CD14-positive monocyte (primary cell): ENCODE measurements at regions not wholly inside any gene's neighbourhood (a gene's known extent, or its start where the extent isn't known, plus 50 kb on each side); places are given as distances from the start of the nearest gene placed in this dataset.
A peak's percentile ranks its signal among the peaks of the same experiment; 100 is the strongest.

Experiments
- DNase-seq, 3 donors: peaks; one replicate each; pipeline ENCODE4 v3.0.0-alpha.2; 2011 to 2022
- H2AFZ ChIP-seq: 2 replicates; pipeline ENCODE4 v1.6.0; 2012; ENCODE audit warnings: mild to moderate bottlenecking, low read depth, low read length, inconsistent platforms; ENCODE audit not compliant: insufficient read depth, poor library complexity, severe bottlenecking
- H3K27ac ChIP-seq, 2 donors: 1 replicate in 1 of 2; 2 replicates in 1 of 2; pipeline ENCODE4 v1.5.1; 2012 to 2013; ENCODE audit warnings: low read length in 2 of 2, control low read depth in 1 of 2, inconsistent platforms in 1 of 2, low read depth in 1 of 2, mild to moderate bottlenecking in 1 of 2
- H3K27me3 ChIP-seq, 2 donors: one replicate each; pipeline versions ENCODE4 v1.6.0 to v1.6.1; 2011 to 2013; ENCODE audit warnings: low read length in 2 of 2; ENCODE audit not compliant: control insufficient read depth in 2 of 2, insufficient read depth in 2 of 2
- H3K36me3 ChIP-seq, 2 donors: replicated peaks in 1 of 2; 1 replicate in 1 of 2; 2 replicates in 1 of 2; pipeline versions ENCODE4 v1.5.1 to v1.6.1; 2012 to 2013; ENCODE audit warnings: low read length in 2 of 2, control low read depth in 1 of 2, inconsistent platforms in 1 of 2, mild to moderate bottlenecking in 1 of 2; ENCODE audit not compliant: insufficient read depth in 2 of 2, control insufficient read depth in 1 of 2
- H3K4me1 ChIP-seq, 2 donors: 1 replicate in 1 of 2; 2 replicates in 1 of 2; pipeline versions ENCODE4 v1.5.1 to v1.6.1; 2012 to 2013; ENCODE audit warnings: low read length in 2 of 2, control low read depth in 1 of 2, inconsistent platforms in 1 of 2, mild to moderate bottlenecking in 1 of 2, moderate library complexity in 1 of 2; ENCODE audit not compliant: insufficient read depth in 2 of 2, control insufficient read depth in 1 of 2
- H3K4me2 ChIP-seq: replicated peaks from 2 replicates; pipeline ENCODE3; 2012; ENCODE audit warnings: low read length, moderate library complexity, mild to moderate bottlenecking; ENCODE audit not compliant: poor library complexity, severe bottlenecking; ENCODE audit errors: extremely low read depth
- H3K4me3 ChIP-seq, 3 experiments: fragments of 200-600 bp in 1 of 3; sonication (generic) in 1 of 3; replicated peaks in 1 of 3; 1 replicate in 2 of 3; 2 replicates in 1 of 3; pipeline ENCODE4 v1.5.1; 2011 to 2013; ENCODE audit warnings: low read length in 3 of 3, mild to moderate bottlenecking in 3 of 3, control low read depth in 2 of 3, low read depth in 2 of 3, inconsistent platforms in 1 of 3, moderate library complexity in 1 of 3
- H3K79me2 ChIP-seq: 2 replicates; pipeline ENCODE4 v1.6.0; 2012; ENCODE audit warnings: mild to moderate bottlenecking, control low read depth, inconsistent platforms, low read length, moderate library complexity; ENCODE audit not compliant: insufficient read depth
- H3K9ac ChIP-seq: 2 replicates; pipeline ENCODE4 v1.6.0; 2017; ENCODE audit warnings: low read length, mild to moderate bottlenecking; ENCODE audit not compliant: insufficient read depth, poor library complexity, severe bottlenecking
- H3K9me3 ChIP-seq, 2 donors: replicated peaks in 1 of 2; 1 replicate in 1 of 2; 2 replicates in 1 of 2; pipeline versions ENCODE4 v1.5.1 to v1.6.1; 2012 to 2013; ENCODE audit warnings: low read length in 2 of 2, control low read depth in 1 of 2; ENCODE audit not compliant: control insufficient read depth in 1 of 2, insufficient read depth in 1 of 2
- H4K20me1 ChIP-seq: 2 replicates; pipeline ENCODE4 v1.6.0; 2012; ENCODE audit warnings: mild to moderate bottlenecking, low read length, control low read depth, moderate library complexity; ENCODE audit not compliant: insufficient read depth
- H3K27ac Mint-ChIP-seq, 7 donors: one replicate each; pipeline ENCODE4 v1.8.0; 2020; ENCODE audit warnings: mild to moderate bottlenecking in 7 of 7, mixed read lengths in 7 of 7, moderate library complexity in 6 of 7, inconsistent platforms in 2 of 7
- H3K27me3 Mint-ChIP-seq, 3 donors: one replicate each; pipeline ENCODE4 v1.8.0; 2021 to 2022; ENCODE audit warnings: low read depth in 3 of 3, mild to moderate bottlenecking in 3 of 3, mixed read lengths in 3 of 3, moderate library complexity in 3 of 3, inconsistent platforms in 1 of 3
- H3K36me3 Mint-ChIP-seq, 2 donors: one replicate each; pipeline ENCODE4 v1.8.0; 2020; ENCODE audit warnings: mixed read lengths in 2 of 2, inconsistent platforms in 1 of 2, mild to moderate bottlenecking in 1 of 2
- H3K4me1 Mint-ChIP-seq: one replicate; pipeline ENCODE4 v1.8.0; 2020; ENCODE audit warnings: mild to moderate bottlenecking, mixed read lengths
- H3K4me3 Mint-ChIP-seq, 2 donors: one replicate each; pipeline ENCODE4 v1.8.0; 2020; ENCODE audit warnings: mild to moderate bottlenecking in 2 of 2, mixed read lengths in 2 of 2, moderate library complexity in 1 of 2
- H3K9me3 Mint-ChIP-seq, 7 donors: one replicate each; pipeline ENCODE4 v1.8.0; 2020 to 2022; ENCODE audit warnings: mixed read lengths in 7 of 7, mild to moderate bottlenecking in 6 of 7, moderate library complexity in 6 of 7, inconsistent platforms in 2 of 7
- WGBS: methylation state at CpG from one replicate; pipeline ENCODE4 v1.1.5; 2013; ENCODE audit warnings: missing lambda C conversion rate; ENCODE audit not compliant: insufficient coverage; 5-methylcytosine and 5-hydroxymethylcytosine counted together
- intact Hi-C, 2 donors: fragments of 100-400 bp; cut with micrococcal nuclease; formaldehyde crosslinking; loops; one replicate each; pipeline versions ENCODE4 v1.15.0 to v1.15.1; 2023
- TF ChIP-seq, protein P1 (sequence below): fragments of 200-600 bp; IDR thresholded peaks from one replicate; pipeline ENCODE4 v1.8.0; 2022; ENCODE audit warnings: antibody characterized with exemption, mild to moderate bottlenecking

DNA sequence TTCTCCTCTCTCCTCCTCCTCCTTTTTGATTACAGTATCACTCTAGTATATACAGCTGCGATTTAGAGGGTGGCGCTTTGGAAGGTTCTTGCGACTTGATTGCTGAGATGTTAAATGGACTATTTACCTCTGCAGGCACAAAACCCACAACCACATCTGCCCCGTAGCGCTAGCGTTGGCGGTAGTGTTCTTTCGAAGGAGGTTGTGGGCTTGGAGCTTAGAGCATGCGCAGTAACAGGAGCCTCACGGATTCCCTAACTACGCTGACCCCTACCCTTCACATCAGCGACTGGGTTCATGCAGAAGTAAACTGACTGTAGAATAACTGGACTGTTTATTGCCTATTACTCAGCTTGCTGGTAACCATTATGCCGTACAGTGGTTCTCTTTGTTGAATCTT lies 58.0 kb downstream of the CGGBP1 start:
- no CpG with 5 or more reads among the region's 13 CpGs for WGBS
- Histone ChIP-seq H4K20me1 (no peaks in the 10 kb centered on the region), H3K79me2 (no peaks in the 10 kb centered on the region), H3K4me2 (peak overlapping the region; percentile 54), H3K9me3 (no peaks in the 10 kb centered on the region), H3K9ac (no peak overlapping the region), H3K27me3 (no peaks in the 10 kb centered on the region), H3K36me3 (no peaks in the 10 kb centered on the region), H3K4me1 (peaks cover 22 to 40% of the 10 kb centered on the region in 2 donors), H2AFZ (peak overlapping the region; percentile 60), H3K27ac (no peak overlapping the region), H3K4me3 (peak overlapping the region in 2 of 3 experiments; percentile 19 to 52)
- intact Hi-C loops: loop anchor here (5.0 to 10.0 kb wide), 2 partner anchors 226 to 649 kb away; no protein-coding TSS in a partner anchor
- Mint-ChIP-seq H3K27me3 (no peaks in the 10 kb centered on the region), H3K27ac (no peak overlapping the region), H3K9me3 (no peaks in the 10 kb centered on the region), H3K36me3 (no peaks in the 10 kb centered on the region), H3K4me1 (peaks cover 42% of the 10 kb centered on the region), H3K4me3 (peak overlapping the region; percentile 48 to 76)
- peak in 2 of 3 donors; percentile 21 to 42 for DNase-seq
- TF ChIP-seq, protein P1, sequence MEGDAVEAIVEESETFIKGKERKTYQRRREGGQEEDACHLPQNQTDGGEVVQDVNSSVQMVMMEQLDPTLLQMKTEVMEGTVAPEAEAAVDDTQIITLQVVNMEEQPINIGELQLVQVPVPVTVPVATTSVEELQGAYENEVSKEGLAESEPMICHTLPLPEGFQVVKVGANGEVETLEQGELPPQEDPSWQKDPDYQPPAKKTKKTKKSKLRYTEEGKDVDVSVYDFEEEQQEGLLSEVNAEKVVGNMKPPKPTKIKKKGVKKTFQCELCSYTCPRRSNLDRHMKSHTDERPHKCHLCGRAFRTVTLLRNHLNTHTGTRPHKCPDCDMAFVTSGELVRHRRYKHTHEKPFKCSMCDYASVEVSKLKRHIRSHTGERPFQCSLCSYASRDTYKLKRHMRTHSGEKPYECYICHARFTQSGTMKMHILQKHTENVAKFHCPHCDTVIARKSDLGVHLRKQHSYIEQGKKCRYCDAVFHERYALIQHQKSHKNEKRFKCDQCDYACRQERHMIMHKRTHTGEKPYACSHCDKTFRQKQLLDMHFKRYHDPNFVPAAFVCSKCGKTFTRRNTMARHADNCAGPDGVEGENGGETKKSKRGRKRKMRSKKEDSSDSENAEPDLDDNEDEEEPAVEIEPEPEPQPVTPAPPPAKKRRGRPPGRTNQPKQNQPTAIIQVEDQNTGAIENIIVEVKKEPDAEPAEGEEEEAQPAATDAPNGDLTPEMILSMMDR: no peak

DNA sequence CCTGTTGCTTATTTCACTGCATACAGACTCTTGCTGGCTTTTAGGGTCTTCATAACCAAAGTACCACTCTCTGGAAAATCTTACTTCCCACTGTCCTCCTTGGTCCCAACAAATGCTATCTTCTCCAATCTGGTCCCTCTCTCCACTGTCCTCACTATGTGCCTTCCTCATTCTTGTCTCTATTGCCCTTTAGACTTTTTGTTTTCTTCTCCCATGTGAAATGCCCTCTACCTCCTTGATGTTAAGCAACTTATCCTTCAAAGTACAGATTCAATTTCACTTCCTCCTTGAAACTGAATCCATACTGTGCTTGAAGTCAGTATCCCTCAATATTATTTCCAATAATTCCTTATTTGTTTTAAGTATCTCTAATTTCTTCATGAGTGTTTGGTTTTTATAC lies 60.8 kb downstream of the CGGBP1 start:
- Histone ChIP-seq H3K27ac (peak overlapping the region in 1 of 2 donors; percentile 94), H3K4me1 (peaks cover 22 to 40% of the 10 kb centered on the region in 2 donors), H3K36me3 (no peaks in the 10 kb centered on the region), H4K20me1 (no peaks in the 10 kb centered on the region), H2AFZ (no peak overlapping the region), H3K9me3 (no peaks in the 10 kb centered on the region), H3K4me2 (peak overlapping the region; percentile 73), H3K79me2 (no peaks in the 10 kb centered on the region), H3K27me3 (no peaks in the 10 kb centered on the region), H3K9ac (no peak overlapping the region), H3K4me3 (peak overlapping the region in 1 of 3 experiments; percentile 70)
- intact Hi-C loops: no loop called here
- no peaks in the 10 kb centered on the region for H3K9me3 Mint-ChIP-seq
- peak overlapping the region in 1 of 2 donors; percentile 70 for H3K4me3 Mint-ChIP-seq
- H3K27me3 Mint-ChIP-seq: peaks cover 0 to 2% (median 0%) of the 10 kb centered on the region in 3 donors
- TF ChIP-seq, protein P1: no peak
- H3K36me3 Mint-ChIP-seq: no peaks in the 10 kb centered on the region
- peaks cover 41% of the 10 kb centered on the region for H3K4me1 Mint-ChIP-seq
- H3K27ac Mint-ChIP-seq: peak overlapping the region; percentile 55 to 93 (median 75)
- peak; percentile 36 to 74 (median 69) for DNase-seq
